ENCODE measurements at regions not wholly inside any gene's neighbourhood (a gene's known extent, or its start where the extent isn't known, plus 50 kb on each side); places are given as distances from the start of the nearest gene placed in this dataset.

DNA sequence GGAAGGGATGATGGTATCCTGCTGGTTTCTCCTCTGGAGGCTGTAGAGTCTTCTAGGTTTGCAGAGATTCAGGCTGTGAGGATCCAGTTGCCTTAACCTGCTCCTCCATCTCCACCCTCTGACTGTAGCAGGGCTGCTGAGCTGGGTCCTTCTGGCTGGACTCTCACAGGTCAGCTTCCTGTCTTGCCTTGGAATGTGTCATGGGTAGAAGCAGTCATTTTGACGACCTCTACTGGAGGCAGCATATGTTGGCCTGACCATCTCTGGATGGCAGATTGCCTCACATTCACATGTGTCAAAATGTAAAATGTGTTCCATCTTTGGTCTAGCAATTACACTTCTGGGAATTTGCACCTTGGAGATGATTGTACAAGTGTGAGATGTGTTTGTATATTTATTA is 504.4 kb upstream of the EEF2KMT start:
- TF ChIP-seq CTCF (IDR thresholded peaks at IDR 0.05) (no peak), POLR2A (IDR thresholded peaks at IDR 0.05) (no peak), POLR2AphosphoS5 (IDR thresholded peaks at IDR 0.05) (no peak)

Measured in breast epithelium (tissue), 3 donors.